GM12892 (cell line): ENCODE measurements at regions not wholly inside any gene's neighbourhood (a gene's known extent, or its start where the extent isn't known, plus 50 kb on each side); places are given as distances from the start of the nearest gene placed in this dataset.
"Not testable (repeated sequence)": the region's sequence is repeated elsewhere in the genome, so short reads cannot be mapped to it uniquely, and the experiment has no call there.

ENCODE experiments used
- POLR2A ChIP-seq: IDR thresholded peaks from 2 replicates; pipeline ENCODE4 v1.6.1; 2011; ENCODE audit warnings: low read depth, low read length, control low read depth
- TAF1 ChIP-seq: IDR thresholded peaks from 2 replicates; pipeline ENCODE4 v1.6.1; 2011; ENCODE audit warnings: low read depth, mild to moderate bottlenecking, control low read depth, low read length, borderline replicate concordance

DNA sequence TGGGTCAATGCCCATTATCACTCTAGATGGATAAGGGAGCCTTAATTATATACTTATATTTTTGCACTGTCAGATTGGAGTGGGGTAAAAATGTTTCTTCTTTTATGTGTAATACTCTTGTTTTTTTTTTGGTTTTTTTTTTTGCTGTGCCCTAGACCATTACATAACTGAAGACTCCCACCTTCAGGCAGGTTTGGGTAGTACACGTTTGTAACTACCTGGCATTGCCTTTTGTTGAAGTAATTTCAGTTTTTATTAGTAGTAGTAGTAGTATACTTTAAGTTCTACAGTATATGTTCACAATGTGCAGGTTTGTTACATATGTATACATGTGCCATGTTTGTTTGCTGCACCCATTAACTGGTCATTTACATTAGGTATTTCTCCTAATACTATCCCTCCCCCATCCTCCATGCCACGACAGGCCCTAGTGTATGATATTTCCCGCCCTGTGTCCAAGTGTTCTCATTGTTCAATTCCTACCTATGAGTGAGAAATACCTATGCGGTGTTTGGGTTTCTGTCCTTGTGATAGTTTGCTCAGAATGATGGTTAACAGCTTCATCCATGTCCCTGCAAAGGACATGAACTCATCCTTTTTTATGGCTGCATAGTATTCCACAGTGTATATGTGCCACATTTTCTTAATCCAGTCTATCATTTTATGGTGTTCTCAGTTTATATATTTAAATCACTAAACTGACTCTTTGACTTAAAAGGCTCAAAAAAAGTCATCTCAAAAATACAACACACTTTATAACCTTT is 109.2 kb upstream of the FBXO28 start:
- not testable (repeated sequence) for TF ChIP-seq POLR2A, TAF1
